ENCODE measurements at regions not wholly inside any gene's neighbourhood (a gene's known extent, or its start where the extent isn't known, plus 50 kb on each side); places are given as distances from the start of the nearest gene placed in this dataset.

- Histone ChIP-seq H3K36me3 (ENCODE audit: control insufficient read depth in 1 of 2, insufficient read depth in 2 of 2, low read length in 1 of 2) (no peaks in the 10 kb centered on the region), H3K27ac (ENCODE audit: low read depth in 1 of 2, low read length in 2 of 2) (no peak overlapping the region), H3K27me3 (ENCODE audit: control insufficient read depth in 1 of 2, insufficient read depth in 2 of 2, low read length in 1 of 2) (no peaks in the 10 kb centered on the region), H3K4me1 (ENCODE audit: control insufficient read depth in 1 of 2, insufficient read depth in 2 of 2, low read length in 2 of 2) (no peaks in the 10 kb centered on the region), H3K4me3 (ENCODE audit: low read length in 2 of 2) (no peak overlapping the region), H3K9me3 (ENCODE audit: control insufficient read depth, low read length) (no peaks in the 10 kb centered on the region)
- no peak for ATAC-seq (ENCODE audit: low FRiP score)
- 32 to 50% methylated on average over 1 of the region's 1 CpG for WGBS, 2 donors
- intact Hi-C loops (cut with DNase I) = no loop called here
- DNase-seq = no peak
These were observed 454.1 kb upstream of the AGTR1 start for GRCh38 chr3:148243609-148244008.

GRCh38 chr3:148246291-148246923, 451.3 kb upstream of the AGTR1 start:
- 44 to 51% methylated on average over 3 of the region's 3 CpGs for WGBS, 2 donors
- Histone ChIP-seq H3K4me1 (ENCODE audit: control insufficient read depth in 1 of 2, insufficient read depth in 2 of 2, low read length in 2 of 2) (no peaks in the 10 kb centered on the region), H3K27me3 (ENCODE audit: control insufficient read depth in 1 of 2, insufficient read depth in 2 of 2, low read length in 1 of 2) (no peaks in the 10 kb centered on the region), H3K36me3 (ENCODE audit: control insufficient read depth in 1 of 2, insufficient read depth in 2 of 2, low read length in 1 of 2) (no peaks in the 10 kb centered on the region), H3K27ac (ENCODE audit: low read depth in 1 of 2, low read length in 2 of 2) (no peak overlapping the region), H3K9me3 (ENCODE audit: control insufficient read depth, low read length) (no peaks in the 10 kb centered on the region), H3K4me3 (ENCODE audit: low read length in 2 of 2) (no peak overlapping the region)
- no peak for ATAC-seq (ENCODE audit: low FRiP score)
- DNase-seq = no peak
- intact Hi-C loops (cut with DNase I) = no loop called here

DNA sequence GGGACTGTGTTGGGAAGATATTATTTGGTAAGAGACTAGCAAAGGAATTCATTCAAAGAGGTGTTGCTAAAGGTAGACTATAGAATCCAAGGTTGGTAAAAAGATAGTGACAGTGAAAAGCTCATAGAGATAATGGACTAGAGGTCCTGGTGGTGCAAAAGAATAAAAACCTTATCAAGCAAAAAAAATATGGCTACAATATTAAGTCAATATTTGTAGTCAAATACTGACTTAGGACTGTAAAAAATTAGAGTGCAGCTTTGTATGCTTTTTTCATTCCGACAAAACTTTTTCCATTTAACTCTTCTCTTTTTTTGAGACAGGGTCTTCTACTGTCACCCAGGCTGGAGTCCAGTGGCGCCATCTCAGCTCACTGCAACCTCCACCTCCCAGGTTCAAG, 444.0 kb upstream of the AGTR1 start:
- Histone ChIP-seq H3K27ac (ENCODE audit: low read depth in 1 of 2, low read length in 2 of 2) (no peak overlapping the region), H3K27me3 (ENCODE audit: control insufficient read depth in 1 of 2, insufficient read depth in 2 of 2, low read length in 1 of 2) (peaks cover 0 to 4% of the 10 kb centered on the region in 2 donors), H3K36me3 (ENCODE audit: control insufficient read depth in 1 of 2, insufficient read depth in 2 of 2, low read length in 1 of 2) (peaks cover 0 to under 1% of the 10 kb centered on the region in 2 donors), H3K9me3 (ENCODE audit: control insufficient read depth, low read length) (peaks cover under 1% of the 10 kb centered on the region), H3K4me1 (ENCODE audit: control insufficient read depth in 1 of 2, insufficient read depth in 2 of 2, low read length in 2 of 2) (peaks cover 0 to 3% of the 10 kb centered on the region in 2 donors), H3K4me3 (ENCODE audit: low read length in 2 of 2) (no peak overlapping the region)
- ATAC-seq (ENCODE audit: low FRiP score) = no peak
- DNase-seq = no peak
- intact Hi-C loops (cut with DNase I) = no loop called here
- 87% methylated on average over 2 of the region's 2 CpGs for WGBS, 2 donors

DNA sequence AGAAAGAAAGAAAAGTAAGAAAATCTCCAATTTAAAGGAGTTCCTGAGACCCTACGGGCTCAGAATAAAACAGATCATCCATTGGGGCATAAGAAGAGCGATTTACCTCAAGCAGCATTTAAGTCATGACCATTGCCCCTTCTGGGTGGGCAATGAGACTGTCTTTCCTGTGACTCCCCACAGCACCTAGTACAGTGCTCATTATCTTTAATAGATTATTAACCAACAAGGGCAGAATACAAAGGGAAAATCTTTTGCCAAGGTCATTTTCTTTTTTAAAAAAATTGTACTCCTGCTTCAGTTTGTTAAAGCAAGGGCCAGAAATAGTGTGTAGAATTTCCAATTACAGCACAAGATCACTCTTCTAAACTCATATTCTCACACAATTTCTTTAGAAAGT, 443.3 kb upstream of the AGTR1 start:
- WGBS, 2 donors = 87 to 89% methylated on average over 2 of the region's 2 CpGs
- Histone ChIP-seq H3K27me3 (ENCODE audit: control insufficient read depth in 1 of 2, insufficient read depth in 2 of 2, low read length in 1 of 2) (peaks cover 0 to 4% of the 10 kb centered on the region in 2 donors), H3K9me3 (ENCODE audit: control insufficient read depth, low read length) (peaks cover 2% of the 10 kb centered on the region), H3K36me3 (ENCODE audit: control insufficient read depth in 1 of 2, insufficient read depth in 2 of 2, low read length in 1 of 2) (peaks cover 0 to 2% of the 10 kb centered on the region in 2 donors), H3K27ac (ENCODE audit: low read depth in 1 of 2, low read length in 2 of 2) (no peak overlapping the region), H3K4me3 (ENCODE audit: low read length in 2 of 2) (no peak overlapping the region), H3K4me1 (ENCODE audit: control insufficient read depth in 1 of 2, insufficient read depth in 2 of 2, low read length in 2 of 2) (peaks cover 0 to 3% of the 10 kb centered on the region in 2 donors)
- intact Hi-C loops (cut with DNase I) = no loop called here
- no peak for ATAC-seq (ENCODE audit: low FRiP score)
- no peak for DNase-seq

DNA sequence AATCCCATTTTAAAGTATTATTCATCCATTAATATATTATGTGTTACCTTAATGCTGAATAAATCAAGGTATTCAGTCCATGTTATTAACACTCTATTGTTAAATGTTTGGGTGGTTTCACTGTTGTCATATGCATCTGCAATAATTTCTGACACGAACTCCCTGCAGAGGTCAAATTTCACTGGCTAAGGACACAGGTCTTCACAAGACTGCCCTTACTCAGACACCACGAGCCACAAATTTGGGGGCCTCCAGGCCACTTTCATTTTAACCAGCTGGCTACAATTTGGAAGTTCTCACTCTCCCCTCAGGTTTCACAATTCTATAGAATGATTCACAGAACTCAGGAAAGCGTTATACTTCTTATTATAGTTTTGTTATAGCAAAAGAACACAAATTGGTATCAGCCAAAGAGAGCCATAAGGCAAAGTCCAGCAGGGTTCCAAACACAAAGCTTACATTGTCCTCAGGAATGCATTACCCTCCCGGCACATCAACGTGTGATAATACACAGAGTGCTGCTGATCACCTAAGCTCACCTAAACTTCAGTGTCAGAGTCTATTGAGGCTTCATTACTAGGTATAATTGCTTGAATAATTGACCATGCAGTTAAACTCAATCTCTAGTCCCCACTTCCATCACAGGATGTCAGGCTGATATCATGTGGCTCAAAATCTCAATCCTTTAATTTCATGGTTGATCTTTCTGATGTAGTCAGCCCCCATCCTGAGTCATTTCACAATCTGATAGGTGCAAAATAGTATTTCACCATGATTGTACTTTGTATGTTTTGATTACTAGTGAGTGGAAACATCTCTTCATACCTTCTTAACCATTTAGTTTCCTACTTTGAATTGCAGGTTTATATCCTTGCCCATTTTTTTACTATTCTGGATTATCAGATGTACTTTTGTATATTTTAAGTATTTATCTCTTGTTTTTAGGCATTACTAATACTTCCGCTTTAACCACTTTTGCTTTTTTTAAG, 441.4 kb upstream of the AGTR1 start:
- H3K27me3 ChIP-seq (ENCODE audit: control insufficient read depth in 1 of 2, insufficient read depth in 2 of 2, low read length in 1 of 2) = peaks cover 0 to 4% of the 10 kb centered on the region in 2 donors
- no peak overlapping the region for H3K27ac ChIP-seq (ENCODE audit: low read depth in 1 of 2, low read length in 2 of 2)
- peaks cover 0 to 3% of the 10 kb centered on the region in 2 donors for H3K4me1 ChIP-seq (ENCODE audit: control insufficient read depth in 1 of 2, insufficient read depth in 2 of 2, low read length in 2 of 2)
- ATAC-seq (ENCODE audit: low FRiP score) (no peak), DNase-seq (no peak)
- H3K9me3 ChIP-seq (ENCODE audit: control insufficient read depth, low read length) = peaks cover 2% of the 10 kb centered on the region
- intact Hi-C loops (cut with DNase I) = no loop called here
- no peak overlapping the region for H3K4me3 ChIP-seq (ENCODE audit: low read length in 2 of 2)
- 65 to 66% methylated on average over 6 of the region's 6 CpGs for WGBS, 2 donors
- peaks cover 0 to 2% of the 10 kb centered on the region in 2 donors for H3K36me3 ChIP-seq (ENCODE audit: control insufficient read depth in 1 of 2, insufficient read depth in 2 of 2, low read length in 1 of 2)

DNA sequence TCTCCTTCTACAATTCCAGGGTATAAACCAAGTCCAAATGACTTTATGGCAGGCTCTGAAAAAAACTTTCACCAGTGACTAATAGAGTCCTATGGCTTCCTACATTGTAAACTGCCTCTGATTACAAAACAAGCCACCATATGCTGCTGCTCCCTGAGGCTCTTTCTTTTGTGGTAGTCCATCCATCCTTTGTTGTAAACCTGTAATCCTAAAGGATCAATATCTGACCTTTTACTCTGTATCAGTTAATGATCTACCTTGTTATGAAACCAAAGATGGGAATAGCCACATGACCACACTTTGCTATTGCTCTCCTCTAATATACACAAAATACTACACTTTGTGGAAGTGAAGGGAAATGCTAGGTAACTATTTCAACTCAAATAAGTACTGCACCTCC, 434.7 kb upstream of the AGTR1 start:
- H3K4me1 ChIP-seq (ENCODE audit: control insufficient read depth in 1 of 2, insufficient read depth in 2 of 2, low read length in 2 of 2) = no peaks in the 10 kb centered on the region
- intact Hi-C loops (cut with DNase I) = no loop called here
- peaks cover 2% of the 10 kb centered on the region for H3K9me3 ChIP-seq (ENCODE audit: control insufficient read depth, low read length)
- H3K4me3 ChIP-seq (ENCODE audit: low read length in 2 of 2) = no peak overlapping the region
- peaks cover 0 to 5% of the 10 kb centered on the region in 2 donors for H3K27me3 ChIP-seq (ENCODE audit: control insufficient read depth in 1 of 2, insufficient read depth in 2 of 2, low read length in 1 of 2)
- ATAC-seq (ENCODE audit: low FRiP score) (no peak), DNase-seq (no peak)
- no peak overlapping the region for H3K27ac ChIP-seq (ENCODE audit: low read depth in 1 of 2, low read length in 2 of 2)
- H3K36me3 ChIP-seq (ENCODE audit: control insufficient read depth in 1 of 2, insufficient read depth in 2 of 2, low read length in 1 of 2) = peaks cover 0 to 2% of the 10 kb centered on the region in 2 donors

- Histone ChIP-seq H3K27ac (ENCODE audit: low read depth in 1 of 2, low read length in 2 of 2) (no peak overlapping the region), H3K36me3 (ENCODE audit: control insufficient read depth in 1 of 2, insufficient read depth in 2 of 2, low read length in 1 of 2) (no peaks in the 10 kb centered on the region), H3K4me1 (ENCODE audit: control insufficient read depth in 1 of 2, insufficient read depth in 2 of 2, low read length in 2 of 2) (no peaks in the 10 kb centered on the region), H3K27me3 (ENCODE audit: control insufficient read depth in 1 of 2, insufficient read depth in 2 of 2, low read length in 1 of 2) (peaks cover 0 to 1% of the 10 kb centered on the region in 2 donors), H3K9me3 (ENCODE audit: control insufficient read depth, low read length) (no peaks in the 10 kb centered on the region), H3K4me3 (ENCODE audit: low read length in 2 of 2) (no peak overlapping the region)
- whole genome bisulfite sequencing, 2 donors = 41 to 47% methylated on average over 3 of the region's 3 CpGs
- DNase-seq (no peak), ATAC-seq (ENCODE audit: low FRiP score) (no peak)
- intact Hi-C loops (cut with DNase I) = no loop called here
These were observed 431.9 kb upstream of the AGTR1 start for GRCh38 chr3:148265841-148266240.

- Histone ChIP-seq H3K27ac (ENCODE audit: low read depth in 1 of 2, low read length in 2 of 2) (no peak overlapping the region), H3K4me3 (ENCODE audit: low read length in 2 of 2) (no peak overlapping the region), H3K9me3 (ENCODE audit: control insufficient read depth, low read length) (no peaks in the 10 kb centered on the region), H3K27me3 (ENCODE audit: control insufficient read depth in 1 of 2, insufficient read depth in 2 of 2, low read length in 1 of 2) (peaks cover 0 to 1% of the 10 kb centered on the region in 2 donors), H3K4me1 (ENCODE audit: control insufficient read depth in 1 of 2, insufficient read depth in 2 of 2, low read length in 2 of 2) (no peaks in the 10 kb centered on the region), H3K36me3 (ENCODE audit: control insufficient read depth in 1 of 2, insufficient read depth in 2 of 2, low read length in 1 of 2) (no peaks in the 10 kb centered on the region)
- no peak for DNase-seq
- 95 to 96% methylated on average over 2 of the region's 2 CpGs for WGBS, 2 donors
- intact Hi-C loops (cut with DNase I) = no loop called here
- ATAC-seq (ENCODE audit: low FRiP score) = no peak
These were observed 431.4 kb upstream of the AGTR1 start for GRCh38 chr3:148266341-148266740.

DNA sequence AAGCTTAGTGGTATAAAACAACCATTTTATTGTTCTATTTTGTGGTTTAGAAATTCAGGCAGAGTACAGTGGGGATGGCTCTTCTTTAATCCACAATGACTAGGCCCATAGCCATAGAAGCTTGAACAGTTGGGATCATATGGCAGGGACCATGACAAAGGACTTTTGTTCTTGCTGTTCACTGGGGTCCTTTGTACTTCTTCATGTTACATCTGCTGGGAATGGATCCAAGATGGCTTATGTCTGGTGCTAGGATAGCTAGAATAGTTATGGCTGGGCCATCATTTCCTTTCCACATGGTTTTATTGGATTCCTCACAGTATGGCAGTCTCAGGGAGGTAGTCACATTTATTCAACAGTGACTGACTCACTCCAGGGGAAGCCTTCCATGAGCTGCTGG, 427.9 kb upstream of the AGTR1 start:
- Histone ChIP-seq H3K27ac (ENCODE audit: low read depth in 1 of 2, low read length in 2 of 2) (no peak overlapping the region), H3K9me3 (ENCODE audit: control insufficient read depth, low read length) (no peaks in the 10 kb centered on the region), H3K27me3 (ENCODE audit: control insufficient read depth in 1 of 2, insufficient read depth in 2 of 2, low read length in 1 of 2) (no peaks in the 10 kb centered on the region), H3K4me3 (ENCODE audit: low read length in 2 of 2) (no peak overlapping the region), H3K36me3 (ENCODE audit: control insufficient read depth in 1 of 2, insufficient read depth in 2 of 2, low read length in 1 of 2) (no peaks in the 10 kb centered on the region), H3K4me1 (ENCODE audit: control insufficient read depth in 1 of 2, insufficient read depth in 2 of 2, low read length in 2 of 2) (no peaks in the 10 kb centered on the region)
- no peak for DNase-seq
- intact Hi-C loops (cut with DNase I) = no loop called here
- ATAC-seq (ENCODE audit: low FRiP score) = no peak
